Stomach (tissue), 4 donors: ENCODE measurements at regions not wholly inside any gene's neighbourhood (a gene's known extent, or its start where the extent isn't known, plus 50 kb on each side); places are given as distances from the start of the nearest gene placed in this dataset.

Experiments used
- CTCF ChIP-seq, 7 experiments: fragments of 450-650 bp in 4 of 7; fragments of 200-600 bp in 3 of 7; sonication (generic) in 3 of 7; IDR thresholded peaks; one replicate each; pipeline ENCODE4 v1.5.1; 2016 to 2019; ENCODE audit warnings: antibody characterized with exemption in 7 of 7, control low read depth in 2 of 7, mild to moderate bottlenecking in 1 of 7
- EP300 ChIP-seq: sonication (generic); formaldehyde crosslinking; IDR thresholded peaks from one replicate; pipeline ENCODE4 v1.6.1; 2017; ENCODE audit warnings: antibody characterized with exemption
- POLR2AphosphoS5 ChIP-seq, 3 donors: sonication (generic); formaldehyde crosslinking; IDR thresholded peaks; one replicate each; pipeline ENCODE4 v1.6.1; 2016; ENCODE audit warnings: antibody characterized with exemption in 3 of 3

DNA sequence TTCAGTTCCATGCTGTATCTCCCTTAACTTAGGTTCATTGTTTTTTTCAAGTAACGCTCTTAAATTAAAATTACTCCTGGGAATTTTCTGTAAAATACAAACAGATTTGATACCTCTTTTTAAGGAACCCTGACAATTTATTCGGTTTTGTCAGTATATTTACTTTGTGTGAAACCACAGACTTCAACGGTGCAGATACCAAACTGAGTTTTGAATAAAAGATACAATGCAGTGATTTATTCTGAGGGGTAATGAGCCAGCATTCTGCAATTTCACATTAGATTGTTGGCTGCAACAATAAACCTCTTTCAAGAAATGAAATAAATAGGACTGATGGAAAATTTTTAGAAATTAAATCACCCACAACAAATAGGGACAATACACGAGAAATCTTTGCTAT is 308.6 kb upstream of the EDIL3 start:
- TF ChIP-seq POLR2AphosphoS5 (IDR thresholded peaks at IDR 0.05) (no peak), CTCF (IDR thresholded peaks at IDR 0.05) (no peak), EP300 (no peak)
